Vagina (tissue), 2 donors: ENCODE measurements at regions not wholly inside any gene's neighbourhood (a gene's known extent, or its start where the extent isn't known, plus 50 kb on each side); places are given as distances from the start of the nearest gene placed in this dataset.

Source experiments
- DNase-seq, 2 donors: peaks; one replicate each; pipeline ENCODE4 v3.0.0-alpha.2; 2017; ENCODE audit errors: extremely low spot score in 2 of 2
- H3K27ac ChIP-seq: fragments of 200-600 bp; sonication (generic); one replicate; pipeline ENCODE4 v1.5.1; 2019
- H3K27me3 ChIP-seq: fragments of 200-600 bp; sonication (generic); one replicate; pipeline ENCODE4 v1.5.1; 2019
- H3K36me3 ChIP-seq, 2 donors: fragments of 200-600 bp; sonication (generic); one replicate each; pipeline ENCODE4 v1.5.1; 2017 to 2019
- H3K4me1 ChIP-seq: fragments of 200-600 bp; sonication (generic); one replicate; pipeline ENCODE4 v1.5.1; 2019
- H3K4me3 ChIP-seq, 2 donors: fragments of 200-600 bp; sonication (generic); 1 replicate in 1 of 2; 2 replicates in 1 of 2; pipeline ENCODE4 v1.5.1; 2016 to 2019
- H3K9me3 ChIP-seq: fragments of 200-600 bp; sonication (generic); one replicate; pipeline ENCODE4 v1.5.1; 2019
- CTCF ChIP-seq, 3 experiments: fragments of 450-650 bp in 2 of 3; fragments of 200-600 bp in 1 of 3; sonication (generic) in 1 of 3; IDR thresholded peaks; one replicate each; pipeline ENCODE4 v1.5.1; 2017 to 2019; ENCODE audit warnings: antibody characterized with exemption in 3 of 3, mild to moderate bottlenecking in 2 of 3, moderate library complexity in 2 of 3
- POLR2A ChIP-seq, 2 donors: fragments of 450-650 bp; IDR thresholded peaks; one replicate each; pipeline ENCODE4 v1.6.1; 2017; ENCODE audit warnings: antibody characterized with exemption in 2 of 2, mild to moderate bottlenecking in 2 of 2, moderate library complexity in 2 of 2
- POLR2AphosphoS5 ChIP-seq, 2 donors: sonication (generic); formaldehyde crosslinking; IDR thresholded peaks; one replicate each; pipeline ENCODE4 v1.9.0; 2017; ENCODE audit warnings: antibody characterized with exemption in 2 of 2, mild to moderate bottlenecking in 2 of 2, low read depth in 1 of 2; ENCODE audit not compliant: insufficient read depth in 1 of 2
- intact Hi-C: fragments of 100-400 bp; cut with DNase I; formaldehyde crosslinking; loops from one replicate; pipeline ENCODE4 v1.15.1; 2023

DNA sequence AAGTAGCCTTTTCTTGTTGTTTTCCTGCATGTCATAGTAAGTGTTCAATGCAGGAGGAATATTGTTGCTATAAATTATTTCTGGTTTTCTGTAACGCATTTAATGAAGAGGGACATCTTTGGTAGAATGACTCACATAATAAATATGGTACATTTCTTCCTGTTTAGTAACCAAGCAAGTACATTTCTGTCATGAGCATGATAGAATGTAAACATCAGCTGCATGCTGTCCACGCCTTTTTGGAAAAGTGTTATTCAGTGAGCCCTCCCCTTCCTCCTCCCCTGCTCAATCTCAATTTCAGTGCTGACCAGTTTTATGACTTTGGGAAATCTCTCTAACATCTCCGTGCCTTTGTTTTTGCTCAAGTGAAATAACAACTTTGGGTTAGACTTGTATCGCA is 664.0 kb downstream of the XPNPEP1 start:
- TF ChIP-seq CTCF (IDR thresholded peaks at IDR 0.05): no peak
- TF ChIP-seq POLR2AphosphoS5 (IDR thresholded peaks at IDR 0.05; ENCODE audit: insufficient read depth in 1 of 2, low read depth in 1 of 2): no peak
- no peak for TF ChIP-seq POLR2A (IDR thresholded peaks at IDR 0.05)
- intact Hi-C loops: no loop called here
- no peak overlapping the region for H3K27ac ChIP-seq
- no peaks in the 10 kb centered on the region for H3K27me3 ChIP-seq
- no peaks in the 10 kb centered on the region for H3K36me3 ChIP-seq
- DNase-seq: no peak
- no peaks in the 10 kb centered on the region for H3K9me3 ChIP-seq
- no peaks in the 10 kb centered on the region for H3K4me1 ChIP-seq
- H3K4me3 ChIP-seq: no peak overlapping the region

DNA sequence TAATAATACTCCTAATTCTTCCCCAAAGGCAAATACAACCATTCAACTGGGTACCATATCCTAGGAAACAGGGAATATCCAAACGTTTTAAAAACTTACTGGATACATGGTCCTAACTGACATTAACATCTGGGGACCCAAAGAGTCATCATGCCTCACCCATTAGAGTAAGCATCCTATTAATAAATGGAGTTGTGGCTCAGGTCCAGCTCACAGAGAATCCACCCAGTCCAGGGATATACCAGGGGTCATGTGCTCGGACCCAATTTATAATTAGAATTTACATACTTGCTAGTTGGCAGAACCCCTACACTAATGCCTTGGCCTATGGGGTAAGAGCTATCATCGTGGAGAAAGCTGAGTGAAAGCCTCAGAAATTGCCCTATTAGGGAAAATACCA is 670.0 kb downstream of the XPNPEP1 start:
- no peaks in the 10 kb centered on the region for H3K36me3 ChIP-seq
- TF ChIP-seq POLR2AphosphoS5 (IDR thresholded peaks at IDR 0.05; ENCODE audit: insufficient read depth in 1 of 2, low read depth in 1 of 2): no peak
- no peak for TF ChIP-seq POLR2A (IDR thresholded peaks at IDR 0.05)
- TF ChIP-seq CTCF (IDR thresholded peaks at IDR 0.05): no peak
- H3K27me3 ChIP-seq: no peaks in the 10 kb centered on the region
- H3K4me3 ChIP-seq: no peak overlapping the region
- H3K4me1 ChIP-seq: no peaks in the 10 kb centered on the region
- H3K27ac ChIP-seq: no peak overlapping the region
- intact Hi-C loops: no loop called here
- no peak for DNase-seq
- H3K9me3 ChIP-seq: no peaks in the 10 kb centered on the region

GRCh38 chr10:109250152-109250551 is 673.2 kb downstream of the XPNPEP1 start:
- Histone ChIP-seq H3K4me1 (no peaks in the 10 kb centered on the region), H3K9me3 (no peaks in the 10 kb centered on the region), H3K4me3 (no peak overlapping the region), H3K27me3 (no peaks in the 10 kb centered on the region), H3K27ac (no peak overlapping the region), H3K36me3 (no peaks in the 10 kb centered on the region)
- DNase-seq: no peak
- intact Hi-C loops: no loop called here
- no peak for TF ChIP-seq POLR2A (IDR thresholded peaks at IDR 0.05)
- TF ChIP-seq POLR2AphosphoS5 (IDR thresholded peaks at IDR 0.05; ENCODE audit: insufficient read depth in 1 of 2, low read depth in 1 of 2): no peak
- no peak for TF ChIP-seq CTCF (IDR thresholded peaks at IDR 0.05)

GRCh38 chr10:109247814-109248213 is 675.5 kb downstream of the XPNPEP1 start:
- TF ChIP-seq CTCF (IDR thresholded peaks at IDR 0.05): no peak
- TF ChIP-seq POLR2A (IDR thresholded peaks at IDR 0.05): no peak
- no peak for TF ChIP-seq POLR2AphosphoS5 (IDR thresholded peaks at IDR 0.05; ENCODE audit: insufficient read depth in 1 of 2, low read depth in 1 of 2)
- intact Hi-C loops: no loop called here
- no peaks in the 10 kb centered on the region for H3K36me3 ChIP-seq

DNA sequence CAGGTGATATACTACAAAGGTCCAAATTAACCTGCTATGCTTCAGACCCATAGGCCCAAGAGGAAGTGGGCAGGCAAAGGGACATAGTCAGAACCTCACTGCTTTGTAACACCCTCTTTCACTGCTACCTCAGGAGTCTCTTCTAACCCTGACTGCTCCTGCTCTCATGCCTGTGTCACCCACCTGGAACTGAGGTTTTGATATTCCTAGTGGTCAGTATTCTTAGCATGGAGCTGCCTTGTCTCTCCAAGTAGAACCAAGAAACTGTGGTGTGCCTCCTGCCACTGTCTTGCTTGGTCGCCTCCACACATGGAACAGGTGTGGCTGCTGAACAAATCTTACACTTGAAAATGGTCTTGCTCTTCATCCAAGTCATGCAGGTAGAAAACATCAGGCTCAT is 677.5 kb downstream of the XPNPEP1 start:
- no peak overlapping the region for H3K27ac ChIP-seq
- no peak for DNase-seq
- H3K27me3 ChIP-seq: no peaks in the 10 kb centered on the region
- TF ChIP-seq POLR2A (IDR thresholded peaks at IDR 0.05) (no peak), CTCF (IDR thresholded peaks at IDR 0.05) (no peak), POLR2AphosphoS5 (IDR thresholded peaks at IDR 0.05; ENCODE audit: insufficient read depth in 1 of 2, low read depth in 1 of 2) (no peak)
- H3K4me3 ChIP-seq: no peak overlapping the region
- no peaks in the 10 kb centered on the region for H3K4me1 ChIP-seq
- intact Hi-C loops: no loop called here
- H3K36me3 ChIP-seq: no peaks in the 10 kb centered on the region
- H3K9me3 ChIP-seq: no peaks in the 10 kb centered on the region

More at GRCh38 chr10:109247814-109248213, 675.5 kb downstream of the XPNPEP1 start:
- Histone ChIP-seq H3K9me3 (no peaks in the 10 kb centered on the region), H3K27me3 (no peaks in the 10 kb centered on the region), H3K4me3 (no peak overlapping the region), H3K4me1 (no peaks in the 10 kb centered on the region), H3K27ac (no peak overlapping the region)
- no peak for DNase-seq
